Endodermal cell (in vitro differentiated cells): ENCODE measurements at regions not wholly inside any gene's neighbourhood (a gene's known extent, or its start where the extent isn't known, plus 50 kb on each side); places are given as distances from the start of the nearest gene placed in this dataset.
A peak's percentile ranks its signal among the peaks of the same experiment; 100 is the strongest.

Source experiments
- DNase-seq: peaks from one replicate; pipeline ENCODE4 v3.0.0-alpha.2; 2017
- H3K27ac ChIP-seq: 2 replicates; pipeline ENCODE4 v1.5.1; 2013; ENCODE audit warnings: mild to moderate bottlenecking, low read depth, low read length, moderate library complexity
- H3K27me3 ChIP-seq: 2 replicates; pipeline ENCODE4 v1.6.1; 2013; ENCODE audit warnings: mild to moderate bottlenecking, low read length, moderate library complexity; ENCODE audit not compliant: insufficient read depth, control insufficient read depth, poor library complexity, severe bottlenecking
- H3K36me3 ChIP-seq: 2 replicates; pipeline ENCODE4 v1.7.0; 2013; ENCODE audit warnings: mild to moderate bottlenecking, low read length, moderate library complexity; ENCODE audit not compliant: control insufficient read depth, insufficient read depth
- H3K4me1 ChIP-seq: one replicate; pipeline ENCODE4 v1.7.0; 2013; ENCODE audit warnings: low read length; ENCODE audit not compliant: control insufficient read depth, insufficient read depth
- H3K4me3 ChIP-seq: 2 replicates; pipeline ENCODE4 v1.5.1; 2013; ENCODE audit warnings: mild to moderate bottlenecking, low read length, moderate library complexity
- H3K9ac ChIP-seq: 2 replicates; pipeline ENCODE4 v1.6.1; 2013; ENCODE audit warnings: mild to moderate bottlenecking, low read length, moderate library complexity; ENCODE audit not compliant: poor library complexity, severe bottlenecking; ENCODE audit errors: extremely low read depth
- H3K9me3 ChIP-seq: 2 replicates; pipeline ENCODE4 v1.6.1; 2013; ENCODE audit warnings: mild to moderate bottlenecking, low read length, moderate library complexity; ENCODE audit not compliant: control insufficient read depth
- H3K27ac Mint-ChIP-seq: 2 replicates; pipeline ENCODE4 v1.8.0; 2020; ENCODE audit warnings: mixed read lengths
- H3K27me3 Mint-ChIP-seq: 2 replicates; pipeline ENCODE4 v1.8.0; 2021; ENCODE audit warnings: mild to moderate bottlenecking, mixed read lengths; ENCODE audit not compliant: insufficient read depth
- H3K36me3 Mint-ChIP-seq: 2 replicates; pipeline ENCODE4 v1.8.0; 2020; ENCODE audit warnings: low read depth, mixed read lengths
- H3K4me1 Mint-ChIP-seq: 2 replicates; pipeline ENCODE4 v1.8.0; 2020; ENCODE audit warnings: mixed read lengths
- H3K4me3 Mint-ChIP-seq: 2 replicates; pipeline ENCODE4 v1.8.0; 2020; ENCODE audit warnings: mild to moderate bottlenecking, moderate library complexity, mixed read lengths
- H3K9me3 Mint-ChIP-seq: 2 replicates; pipeline ENCODE4 v1.8.0; 2020; ENCODE audit warnings: mild to moderate bottlenecking, mixed read lengths
- WGBS, 2 experiments: methylation state at CpG; one replicate each; pipeline versions ENCODE4 v1.1.5 to v1.1.7; 2013; ENCODE audit warnings: missing lambda C conversion rate in 2 of 2, mixed read lengths in 1 of 2; ENCODE audit not compliant: insufficient coverage in 1 of 2, insufficient read length in 1 of 2; 5-methylcytosine and 5-hydroxymethylcytosine counted together
- TF ChIP-seq, protein P1 (sequence below): fragments of 200-600 bp; sonication (generic); conservative IDR thresholded peaks from 2 replicates; pipeline ENCODE4 v1.5.0; 2021; ENCODE audit warnings: antibody characterized with exemption, mild to moderate bottlenecking

- DNase-seq: peak; percentile 85
- Mint-ChIP-seq H3K4me1 (peaks cover 8% of the 10 kb centered on the region), H3K36me3 (peaks cover 3% of the 10 kb centered on the region), H3K27me3 (peaks cover 39% of the 10 kb centered on the region), H3K4me3 (peak overlapping the region; percentile 62), H3K9me3 (peaks cover 4% of the 10 kb centered on the region), H3K27ac (peak overlapping the region; percentile 20)
- peak overlapping the region; percentile 51 for H3K27ac ChIP-seq
- peaks cover 8% of the 10 kb centered on the region for H3K36me3 ChIP-seq
- H3K9ac ChIP-seq: peak overlapping the region; percentile 62
- TF ChIP-seq, protein P1, sequence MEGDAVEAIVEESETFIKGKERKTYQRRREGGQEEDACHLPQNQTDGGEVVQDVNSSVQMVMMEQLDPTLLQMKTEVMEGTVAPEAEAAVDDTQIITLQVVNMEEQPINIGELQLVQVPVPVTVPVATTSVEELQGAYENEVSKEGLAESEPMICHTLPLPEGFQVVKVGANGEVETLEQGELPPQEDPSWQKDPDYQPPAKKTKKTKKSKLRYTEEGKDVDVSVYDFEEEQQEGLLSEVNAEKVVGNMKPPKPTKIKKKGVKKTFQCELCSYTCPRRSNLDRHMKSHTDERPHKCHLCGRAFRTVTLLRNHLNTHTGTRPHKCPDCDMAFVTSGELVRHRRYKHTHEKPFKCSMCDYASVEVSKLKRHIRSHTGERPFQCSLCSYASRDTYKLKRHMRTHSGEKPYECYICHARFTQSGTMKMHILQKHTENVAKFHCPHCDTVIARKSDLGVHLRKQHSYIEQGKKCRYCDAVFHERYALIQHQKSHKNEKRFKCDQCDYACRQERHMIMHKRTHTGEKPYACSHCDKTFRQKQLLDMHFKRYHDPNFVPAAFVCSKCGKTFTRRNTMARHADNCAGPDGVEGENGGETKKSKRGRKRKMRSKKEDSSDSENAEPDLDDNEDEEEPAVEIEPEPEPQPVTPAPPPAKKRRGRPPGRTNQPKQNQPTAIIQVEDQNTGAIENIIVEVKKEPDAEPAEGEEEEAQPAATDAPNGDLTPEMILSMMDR: no peak
- peak overlapping the region; percentile 92 for H3K4me3 ChIP-seq
- peaks cover 27% of the 10 kb centered on the region for H3K27me3 ChIP-seq
- 2 to 5% methylated on average over 18 to 83 of the region's 83 CpGs for WGBS, 2 experiments
- no peaks in the 10 kb centered on the region for H3K9me3 ChIP-seq
- no peaks in the 10 kb centered on the region for H3K4me1 ChIP-seq
Measured at GRCh38 chr1:9181990-9182783, 52.4 kb upstream of the H6PD start.

- peaks cover 4% of the 10 kb centered on the region for H3K9me3 Mint-ChIP-seq
Measured at GRCh38 chr1:9182784-9183257, 51.8 kb upstream of the H6PD start.

GRCh38 chr1:9183441-9183840 is 51.1 kb upstream of the H6PD start:
- no peak overlapping the region for H3K9ac ChIP-seq

More at GRCh38 chr1:9182784-9183257, 51.8 kb upstream of the H6PD start:
- peak overlapping the region; percentile 92 for H3K4me3 ChIP-seq
- H3K27me3 ChIP-seq: peaks cover 27% of the 10 kb centered on the region
- Mint-ChIP-seq H3K27me3 (peaks cover 39% of the 10 kb centered on the region), H3K4me1 (peaks cover 8% of the 10 kb centered on the region), H3K4me3 (peak overlapping the region; percentile 62), H3K27ac (no peak overlapping the region), H3K36me3 (peaks cover 3% of the 10 kb centered on the region)
- peaks cover 8% of the 10 kb centered on the region for H3K36me3 ChIP-seq
- no peak overlapping the region for H3K27ac ChIP-seq
- no peaks in the 10 kb centered on the region for H3K9me3 ChIP-seq
- DNase-seq: peak; percentile 66
- no peaks in the 10 kb centered on the region for H3K4me1 ChIP-seq
- TF ChIP-seq, protein P1: no peak
- 2 to 3% methylated on average over 11 to 47 of the region's 47 CpGs for WGBS, 2 experiments
- H3K9ac ChIP-seq: peak overlapping the region; percentile 62

More at GRCh38 chr1:9183441-9183840, 51.1 kb upstream of the H6PD start:
- WGBS, 2 experiments: 45 to 56% methylated on average over 17 to 24 of the region's 24 CpGs
- Histone ChIP-seq H3K27me3 (peaks cover 27% of the 10 kb centered on the region), H3K4me1 (no peaks in the 10 kb centered on the region), H3K9me3 (no peaks in the 10 kb centered on the region), H3K4me3 (peak overlapping the region; percentile 92), H3K27ac (no peak overlapping the region), H3K36me3 (peaks cover 8% of the 10 kb centered on the region)
- Mint-ChIP-seq H3K4me1 (peaks cover 8% of the 10 kb centered on the region), H3K27me3 (peaks cover 39% of the 10 kb centered on the region), H3K36me3 (peaks cover 3% of the 10 kb centered on the region), H3K4me3 (peak overlapping the region; percentile 62), H3K9me3 (peaks cover 4% of the 10 kb centered on the region), H3K27ac (no peak overlapping the region)
- TF ChIP-seq, protein P1: no peak
- peak; percentile 70 for DNase-seq
